H1 (cell line): ENCODE measurements at regions not wholly inside any gene's neighbourhood (a gene's known extent, or its start where the extent isn't known, plus 50 kb on each side); places are given as distances from the start of the nearest gene placed in this dataset.

Experiments
- CTCF ChIA-PET: fragments of 300-600 bp; sonication (Branson Sonifier 250); formaldehyde crosslinking; loops from one replicate; lab custom pipeline; 2021; ENCODE audit not compliant: partially characterized antibody; lab: Charles Lee
- POLR2A ChIA-PET: fragments of 300-600 bp; sonication (Branson Sonifier 250); formaldehyde crosslinking; loops from one replicate; lab custom pipeline; 2021; ENCODE audit warnings: inconsistent platforms; ENCODE audit not compliant: partially characterized antibody; lab: Charles Lee
- DNase-seq, 2 experiments: peaks; one replicate each; pipeline versions ENCODE4 v3.0.0 to v3.0.0-alpha.2; 2010 to 2022; ENCODE audit warnings: low spot score in 2 of 2, low read depth in 1 of 2, mixed read lengths in 1 of 2
- FAIRE-seq: peaks from 2 replicates; lab custom pipeline; 2011; peaks lifted over from hg19 to GRCh38; lab: Jason Lieb, UNC
- H2AFZ ChIP-seq: 2 replicates; pipeline ENCODE4 v1.8.1; 2012; ENCODE audit warnings: low read length, inconsistent platforms
- H2AK5ac ChIP-seq: 2 replicates; pipeline ENCODE4 v1.6.1; 2013; ENCODE audit warnings: low read depth, low read length
- H2BK120ac ChIP-seq: replicated peaks from 2 replicates; pipeline ENCODE3; 2013; ENCODE audit warnings: low read depth, low read length, inconsistent platforms
- H2BK12ac ChIP-seq: 2 replicates; pipeline ENCODE4 v1.6.1; 2013; ENCODE audit warnings: low read depth, low read length
- H2BK15ac ChIP-seq: 2 replicates; pipeline ENCODE4 v1.6.1; 2013; ENCODE audit warnings: low read length
- H2BK20ac ChIP-seq: 2 replicates; pipeline ENCODE4 v1.6.1; 2013; ENCODE audit warnings: low read length
- H2BK5ac ChIP-seq: 2 replicates; pipeline ENCODE4 v1.6.1; 2013; ENCODE audit warnings: low read depth, low read length
- H3K14ac ChIP-seq: 2 replicates; pipeline ENCODE4 v1.6.1; 2013; ENCODE audit warnings: inconsistent platforms; ENCODE audit not compliant: insufficient read length
- H3K18ac ChIP-seq: 2 replicates; pipeline ENCODE4 v1.6.1; 2013; ENCODE audit warnings: low read length; ENCODE audit errors: extremely low read depth
- H3K23ac ChIP-seq: 2 replicates; pipeline ENCODE4 v1.6.1; 2013; ENCODE audit warnings: inconsistent platforms; ENCODE audit not compliant: insufficient read length
- H3K23me2 ChIP-seq: 2 replicates; pipeline ENCODE4 v1.6.1; 2013; ENCODE audit warnings: low read depth, low read length
- H3K27ac ChIP-seq: 2 replicates; pipeline ENCODE4 v1.6.1; 2011; ENCODE audit warnings: low read depth, low read length, inconsistent platforms
- H3K27me3 ChIP-seq, 4 experiments: replicated peaks in 1 of 4; 1 replicate in 1 of 4; 2 replicates in 3 of 4; pipeline versions ENCODE4 v1.6.1 to v1.8.1; 2011 to 2013; ENCODE audit warnings: low read length in 3 of 4, mild to moderate bottlenecking in 3 of 4, inconsistent platforms in 2 of 4, mixed read lengths in 2 of 4, moderate library complexity in 1 of 4; ENCODE audit not compliant: control insufficient read depth in 3 of 4, insufficient read depth in 3 of 4; ENCODE audit errors: extremely low read depth in 1 of 4
- H3K36me3 ChIP-seq, 4 experiments: 2 replicates each; pipeline versions ENCODE4 v1.6.1 to v1.8.1; 2011 to 2013; ENCODE audit warnings: mild to moderate bottlenecking in 4 of 4, low read length in 3 of 4, moderate library complexity in 2 of 4, control low read depth in 1 of 4, inconsistent platforms in 1 of 4; ENCODE audit not compliant: insufficient read depth in 4 of 4, control insufficient read depth in 2 of 4
- H3K4ac ChIP-seq: replicated peaks from 2 replicates; pipeline ENCODE3; 2013; ENCODE audit warnings: low read length, low read depth, mixed read lengths, inconsistent platforms; ENCODE audit not compliant: insufficient read length
- H3K4me1 ChIP-seq, 4 experiments: replicated peaks in 1 of 4; 1 replicate in 1 of 4; 2 replicates in 3 of 4; pipeline versions ENCODE4 v1.6.1 to v1.8.1; 2011 to 2013; ENCODE audit warnings: low read length in 3 of 4, inconsistent platforms in 2 of 4, mixed read lengths in 1 of 4; ENCODE audit not compliant: insufficient read depth in 4 of 4, control insufficient read depth in 3 of 4
- H3K4me2 ChIP-seq, 2 experiments: 2 replicates each; pipeline versions ENCODE4 v1.6.1 to v1.8.1; 2011 to 2013; ENCODE audit warnings: low read depth in 2 of 2, low read length in 2 of 2, control low read depth in 1 of 2, inconsistent platforms in 1 of 2, mild to moderate bottlenecking in 1 of 2; ENCODE audit not compliant: insufficient read depth in 1 of 2
- H3K4me3 ChIP-seq, 4 experiments: fragments of 200-600, 300-600 bp in 1 of 4; sonication (generic), shearing (Covaris generic), sonication (Bioruptor Twin) in 1 of 4; 2 replicates each; pipeline versions ENCODE4 v1.5.1 to v1.8.1; 2011 to 2016; ENCODE audit warnings: low read length in 4 of 4, low read depth in 3 of 4, control low read depth in 2 of 4, inconsistent platforms in 2 of 4, mild to moderate bottlenecking in 2 of 4, mixed read lengths in 1 of 4, moderate library complexity in 1 of 4; ENCODE audit not compliant: insufficient read depth in 2 of 4; ENCODE audit errors: extremely low read depth in 1 of 4
- H3K56ac ChIP-seq: replicated peaks from 2 replicates; pipeline ENCODE3; 2013; ENCODE audit warnings: low read depth, mild to moderate bottlenecking, mixed read lengths, low read length, inconsistent platforms; ENCODE audit not compliant: insufficient read length
- H3K79me1 ChIP-seq: 2 replicates; pipeline ENCODE4 v1.6.1; 2013; ENCODE audit warnings: low read depth, low read length, control low read depth
- H3K79me2 ChIP-seq, 2 experiments: 2 replicates each; pipeline versions ENCODE4 v1.6.1 to v1.8.1; 2012 to 2013; ENCODE audit warnings: low read length in 2 of 2, mild to moderate bottlenecking in 2 of 2, inconsistent platforms in 1 of 2; ENCODE audit not compliant: insufficient read depth in 2 of 2, control insufficient read depth in 1 of 2
- H3K9ac ChIP-seq, 4 experiments: replicated peaks in 1 of 4; 1 replicate in 1 of 4; 2 replicates in 3 of 4; pipeline versions ENCODE4 v1.6.1 to v1.8.1; 2011 to 2013; ENCODE audit warnings: low read depth in 3 of 4, low read length in 3 of 4, control low read depth in 2 of 4, mild to moderate bottlenecking in 2 of 4, moderate library complexity in 2 of 4, inconsistent platforms in 1 of 4; ENCODE audit errors: extremely low read depth in 1 of 4
- H3K9me3 ChIP-seq, 2 experiments: 2 replicates each; pipeline versions ENCODE4 v1.6.1 to v1.8.1; 2012 to 2013; ENCODE audit warnings: mild to moderate bottlenecking in 2 of 2, moderate library complexity in 2 of 2, control low read depth in 1 of 2, inconsistent platforms in 1 of 2, low read depth in 1 of 2, low read length in 1 of 2, mixed read lengths in 1 of 2; ENCODE audit not compliant: insufficient read depth in 2 of 2
- H4K20me1 ChIP-seq, 2 experiments: replicated peaks in 1 of 2; 2 replicates each; pipeline versions ENCODE3 to v1.8.1; 2011 to 2013; ENCODE audit warnings: inconsistent platforms in 2 of 2, low read length in 2 of 2, mild to moderate bottlenecking in 1 of 2; ENCODE audit not compliant: insufficient read depth in 2 of 2, control insufficient read depth in 1 of 2
- H4K5ac ChIP-seq: 2 replicates; pipeline ENCODE4 v1.6.1; 2013; ENCODE audit warnings: low read length, low read depth, mixed read lengths, inconsistent platforms; ENCODE audit not compliant: insufficient read length
- H4K8ac ChIP-seq: 2 replicates; pipeline ENCODE4 v1.8.0; 2013; ENCODE audit warnings: mild to moderate bottlenecking, moderate library complexity, low read length, inconsistent platforms; ENCODE audit not compliant: insufficient read depth; ENCODE audit errors: extremely low read depth
- H4K91ac ChIP-seq: replicated peaks from 2 replicates; pipeline ENCODE3; 2013; ENCODE audit warnings: low read length, mixed read lengths, inconsistent platforms; ENCODE audit not compliant: insufficient read length
- CBX8 ChIP-seq: fragments of 300-800, 300-1000 bp; sonication (generic); IDR thresholded peaks from 2 replicates; pipeline ENCODE4 v1.7.1; 2016; ENCODE audit warnings: low read depth, low read length, borderline replicate concordance
- CEBPB ChIP-seq: IDR thresholded peaks from 2 replicates; pipeline ENCODE4 v1.6.1; 2012; ENCODE audit warnings: low read depth, low read length
- CTBP2 ChIP-seq: IDR thresholded peaks from 2 replicates; pipeline ENCODE4 v1.7.0; 2011; ENCODE audit warnings: borderline replicate concordance, mild to moderate bottlenecking, moderate library complexity, mixed read lengths, low read length; ENCODE audit not compliant: insufficient read depth, insufficient read length
- GABPA ChIP-seq: IDR thresholded peaks from 2 replicates; pipeline ENCODE4 v1.6.1; 2011; ENCODE audit warnings: mild to moderate bottlenecking, low read length, moderate library complexity, borderline replicate concordance; ENCODE audit not compliant: insufficient read depth
- GTF2F1 ChIP-seq: IDR thresholded peaks from 2 replicates; pipeline ENCODE4 v1.6.1; 2012; ENCODE audit warnings: low read depth, low read length, improper control_type of control experiment, borderline replicate concordance
- HDAC6 ChIP-seq: IDR thresholded peaks from one replicate; pipeline ENCODE4 v1.7.1; 2012; ENCODE audit warnings: low read depth, mild to moderate bottlenecking, inconsistent platforms, low read length, moderate library complexity
- POLR2AphosphoS5 ChIP-seq: IDR thresholded peaks from 2 replicates; pipeline ENCODE4 v1.6.1; 2011; ENCODE audit warnings: low read depth, low read length
- SIN3A ChIP-seq, 2 experiments: IDR thresholded peaks in 1 of 2; conservative IDR thresholded peaks in 1 of 2; 2 replicates each; pipeline ENCODE4 v1.6.1; 2011 to 2012; ENCODE audit warnings: low read length in 2 of 2, improper control_type of control experiment in 1 of 2, low read depth in 1 of 2, mild to moderate bottlenecking in 1 of 2
- SP2 ChIP-seq: IDR thresholded peaks from 2 replicates; pipeline ENCODE4 v1.6.1; 2012; ENCODE audit warnings: mild to moderate bottlenecking, low read length, inconsistent platforms
- YY1 ChIP-seq: IDR thresholded peaks from 2 replicates; pipeline ENCODE4 v1.6.1; 2011; ENCODE audit warnings: low read depth, mild to moderate bottlenecking, low read length
- WGBS, 2 experiments: shearing (Covaris generic) in 1 of 2; methylation state at CpG; one replicate each; pipeline versions ENCODE4 v1.1.6 to v1.1.7; 2013 to 2015; ENCODE audit warnings: low lambda C conversion rate in 2 of 2, mixed read lengths in 2 of 2, inconsistent platforms in 1 of 2, low coverage in 1 of 2, missing lambda C conversion rate in 1 of 2; ENCODE audit not compliant: insufficient replicate concordance in 2 of 2, insufficient coverage in 1 of 2, insufficient read length in 1 of 2; ENCODE audit errors: extremely low coverage in 1 of 2, missing lambda C conversion rate in 1 of 2; 5-methylcytosine and 5-hydroxymethylcytosine counted together
- TF ChIP-seq, protein P1 (sequence below): IDR thresholded peaks from 2 replicates; pipeline ENCODE4 v1.6.1; 2012; ENCODE audit warnings: inconsistent platforms

DNA sequence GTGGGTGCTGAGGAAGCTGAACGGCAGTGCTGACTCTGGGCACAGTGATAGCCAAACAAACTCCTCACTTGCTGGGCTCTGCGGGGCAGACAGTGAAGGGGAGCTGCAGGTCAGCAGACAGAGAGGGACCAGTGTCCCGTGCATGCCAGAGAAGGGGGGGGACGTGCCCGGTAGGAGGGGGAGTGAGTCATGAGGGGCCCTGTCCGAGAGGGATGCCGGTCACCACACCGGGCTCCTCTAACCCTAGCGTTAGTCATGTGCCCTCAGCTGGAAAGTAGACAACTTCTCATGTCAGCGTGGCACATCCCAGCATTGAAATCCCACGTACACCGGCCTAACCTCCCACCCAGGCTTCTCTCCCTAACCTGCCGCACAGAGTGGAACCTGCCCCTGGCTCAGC, 117.1 kb upstream of the DPP6 start:
- Histone ChIP-seq H3K27me3 (no peaks in the 10 kb centered on the region), H3K79me2 (no peaks in the 10 kb centered on the region), H2AFZ (no peak overlapping the region), H3K4ac (no peak overlapping the region), H3K4me1 (no peaks in the 10 kb centered on the region; a peak in 1 of 7 replicates), H3K18ac (no peak overlapping the region), H2BK20ac (no peak overlapping the region), H2AK5ac (no peak overlapping the region), H3K4me3 (no peak overlapping the region), H2BK15ac (no peak overlapping the region), H3K56ac (no peak overlapping the region), H4K20me1 (no peaks in the 10 kb centered on the region), H2BK5ac (no peak overlapping the region), H3K27ac (no peak overlapping the region), H3K9me3 (peaks cover 36 to 73% of the 10 kb centered on the region in 2 experiments), H3K79me1 (no peaks in the 10 kb centered on the region), H3K9ac (no peak overlapping the region), H4K8ac (no peak overlapping the region), H2BK12ac (no peak overlapping the region), H3K14ac (no peak overlapping the region), H3K23ac (no peak overlapping the region), H2BK120ac (no peak overlapping the region), H4K91ac (no peak overlapping the region), H3K36me3 (no peaks in the 10 kb centered on the region), H4K5ac (no peak overlapping the region), H3K4me2 (no peak overlapping the region), H3K23me2 (no peaks in the 10 kb centered on the region)
- CTCF ChIA-PET: interaction anchor here (0.6 to 0.8 kb wide), 4 partner anchors 13 to 1951 kb away, joined by 3 to 4 read pairs (median 4); no protein-coding TSS in a partner anchor
- FAIRE-seq (no peak), DNase-seq (no peak)
- TF ChIP-seq CTBP2 (no peak), YY1 (no peak), GTF2F1 (no peak), GABPA (no peak), SIN3A (conservative IDR thresholded peaks at IDR 0.05 in 1 of 2, IDR thresholded peaks at IDR 0.05 in 1 of 2; ENCODE audit: low read depth in 1 of 2, low read length in 2 of 2) (no peak), CBX8 (no peak), SP2 (no peak), CEBPB (no peak), POLR2AphosphoS5 (no peak), HDAC6 (no peak)
- TF ChIP-seq, protein P1, sequence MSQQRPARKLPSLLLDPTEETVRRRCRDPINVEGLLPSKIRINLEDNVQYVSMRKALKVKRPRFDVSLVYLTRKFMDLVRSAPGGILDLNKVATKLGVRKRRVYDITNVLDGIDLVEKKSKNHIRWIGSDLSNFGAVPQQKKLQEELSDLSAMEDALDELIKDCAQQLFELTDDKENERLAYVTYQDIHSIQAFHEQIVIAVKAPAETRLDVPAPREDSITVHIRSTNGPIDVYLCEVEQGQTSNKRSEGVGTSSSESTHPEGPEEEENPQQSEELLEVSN: no peak
- 83% methylated on average over 8 of the region's 13 CpGs; no CpG with 5 or more reads in 1 of the 2 experiments for WGBS, 2 experiments
- POLR2A ChIA-PET: no interaction called here
